ENCODE measurements at regions not wholly inside any gene's neighbourhood (a gene's known extent, or its start where the extent isn't known, plus 50 kb on each side); places are given as distances from the start of the nearest gene placed in this dataset.
A peak's percentile ranks its signal among the peaks of the same experiment; 100 is the strongest.
"Not testable (repeated sequence)": the region's sequence is repeated elsewhere in the genome, so short reads cannot be mapped to it uniquely, and the experiment has no call there.

- no peak for DNase-seq
These were observed 473.0 kb downstream of the NTRK2 start for GRCh38 chr9:85142496-85142911.

GRCh38 chr9:85137696-85138095 is 468.2 kb downstream of the NTRK2 start:
- DNase-seq: no peak

- no peak for DNase-seq
These were observed 467.5 kb downstream of the NTRK2 start for GRCh38 chr9:85136987-85137386.

- DNase-seq: no peak
These were observed 467.0 kb downstream of the NTRK2 start for GRCh38 chr9:85136507-85136906.

- no peak for DNase-seq
These were observed 461.2 kb downstream of the NTRK2 start for GRCh38 chr9:85130764-85131163.

GRCh38 chr9:85130260-85130659 is 460.7 kb downstream of the NTRK2 start:
- DNase-seq: no peak

GRCh38 chr9:85129514-85129913 is 460.0 kb downstream of the NTRK2 start:
- no peak for DNase-seq

GRCh38 chr9:85118990-85119755 is 449.6 kb downstream of the NTRK2 start:
- no peak for DNase-seq

GRCh38 chr9:85117831-85118230 is 448.3 kb downstream of the NTRK2 start:
- DNase-seq: no peak

GRCh38 chr9:85115473-85115872 is 445.9 kb downstream of the NTRK2 start:
- DNase-seq: no peak

- DNase-seq: no peak
These were observed 445.3 kb downstream of the NTRK2 start for GRCh38 chr9:85114799-85115198.

GRCh38 chr9:85112933-85113418 is 443.4 kb downstream of the NTRK2 start:
- DNase-seq: no peak

- DNase-seq: no peak
These were observed 442.9 kb downstream of the NTRK2 start for GRCh38 chr9:85112391-85112790.

- no peak for DNase-seq
These were observed 439.2 kb downstream of the NTRK2 start for GRCh38 chr9:85108746-85109145.

GRCh38 chr9:85108229-85108628 is 438.7 kb downstream of the NTRK2 start:
- DNase-seq: no peak

- DNase-seq: peak; percentile 19
These were observed 419.9 kb downstream of the NTRK2 start for GRCh38 chr9:85089188-85089969.

- DNase-seq: no peak
These were observed 412.4 kb downstream of the NTRK2 start for GRCh38 chr9:85081963-85082362.

- no peak for DNase-seq
These were observed 409.8 kb downstream of the NTRK2 start for GRCh38 chr9:85079349-85079748.

GRCh38 chr9:85077944-85078343 is 408.4 kb downstream of the NTRK2 start:
- DNase-seq: no peak

- not testable (repeated sequence) for DNase-seq
These were observed 407.6 kb downstream of the NTRK2 start for GRCh38 chr9:85077146-85077545.

Data from RPMI8226 (cell line).